K562 (cell line): ENCODE measurements at regions not wholly inside any gene's neighbourhood (a gene's known extent, or its start where the extent isn't known, plus 50 kb on each side); places are given as distances from the start of the nearest gene placed in this dataset.

Experiments
- ATF3 ChIP-seq, 2 experiments: fragments of 450-650 bp in 1 of 2; sonication (generic) in 1 of 2; formaldehyde crosslinking in 1 of 2; IDR thresholded peaks in 1 of 2; conservative IDR thresholded peaks in 1 of 2; 2 replicates each; pipeline versions ENCODE4 v1.6.1 to v1.8.1; 2016 to 2023; ENCODE audit warnings: mild to moderate bottlenecking in 2 of 2, moderate library complexity in 2 of 2, inconsistent platforms in 1 of 2, missing genetic modification reagents in 1 of 2
- BACH1 ChIP-seq: fragments of 200-800 bp; sonication (Bioruptor generic); IDR thresholded peaks from 2 replicates; pipeline ENCODE4 v1.6.1; 2016; ENCODE audit warnings: missing genetic modification characterization, missing compliant biosample characterization
- FOXO4 ChIP-seq: fragments of 450-650 bp; formaldehyde crosslinking; IDR thresholded peaks from 2 replicates; pipeline ENCODE4 v1.4.0; 2020; ENCODE audit warnings: mild to moderate bottlenecking, moderate library complexity
- GTF2E2 ChIP-seq: fragments of 200-800 bp; sonication (Bioruptor generic); IDR thresholded peaks from 2 replicates; pipeline ENCODE4 v1.6.1; 2016; ENCODE audit warnings: missing genetic modification characterization, missing compliant biosample characterization
- HMGXB4 ChIP-seq: sonication (generic); formaldehyde crosslinking; IDR thresholded peaks from 2 replicates; pipeline ENCODE4 v1.8.1; 2023; ENCODE audit warnings: mild to moderate bottlenecking, missing genetic modification reagents
- JUND ChIP-seq, 2 experiments: IDR thresholded peaks; 2 replicates in 1 of 2; 3 replicates in 1 of 2; pipeline ENCODE4 v1.6.1; 2011; ENCODE audit warnings: borderline replicate concordance in 2 of 2, low read depth in 2 of 2, low read length in 2 of 2, improper control_type of control experiment in 1 of 2, missing biosample characterization in 1 of 2, missing genetic modification characterization in 1 of 2, missing genetic modification reagents in 1 of 2
- KDM5B ChIP-seq: fragments of 200-600 bp; sonication (generic); IDR thresholded peaks from 2 replicates; pipeline ENCODE4 v1.6.1; 2012; ENCODE audit warnings: low read depth, mild to moderate bottlenecking, moderate library complexity, low read length, control low read depth, inconsistent platforms; ENCODE audit not compliant: insufficient replicate concordance
- MXI1 ChIP-seq: IDR thresholded peaks from 2 replicates; pipeline ENCODE4 v1.6.1; 2011; ENCODE audit warnings: low read depth, mild to moderate bottlenecking, improper control_type of control experiment, low read length
- POLR2AphosphoS5 ChIP-seq: IDR thresholded peaks from 2 replicates; pipeline ENCODE4 v1.6.1; 2011; ENCODE audit warnings: mild to moderate bottlenecking, low read depth, low read length, moderate library complexity; ENCODE audit not compliant: control insufficient read depth, insufficient read depth
- SMARCB1 ChIP-seq: IDR thresholded peaks from 2 replicates; pipeline ENCODE4 v1.6.1; 2011; ENCODE audit warnings: improper control_type of control experiment, low read depth; ENCODE audit not compliant: insufficient read length
- SP1 ChIP-seq: sonication (generic); formaldehyde crosslinking; IDR thresholded peaks from 2 replicates; pipeline ENCODE4 v1.8.1; 2022; ENCODE audit warnings: mild to moderate bottlenecking, missing genetic modification reagents
- STAG1 ChIP-seq: sonication (generic); formaldehyde crosslinking; IDR thresholded peaks from 2 replicates; pipeline ENCODE4 v1.5.0; 2020; ENCODE audit warnings: missing genetic modification reagents, borderline replicate concordance
- TAF9B ChIP-seq: fragments of 450-650 bp; IDR thresholded peaks from 2 replicates; pipeline ENCODE4 v1.6.1; 2018; ENCODE audit warnings: mild to moderate bottlenecking; ENCODE audit not compliant: partially characterized antibody
- ZBED1 ChIP-seq: IDR thresholded peaks from 2 replicates; pipeline ENCODE4 v1.6.1; 2014
- ZBTB34 ChIP-seq: fragments of 250-450 bp; sonication (Bioruptor Pico); IDR thresholded peaks from 2 replicates; pipeline ENCODE4 v1.8.0; 2021; ENCODE audit warnings: mild to moderate bottlenecking, moderate library complexity
- ZFP91 ChIP-seq: sonication (generic); formaldehyde crosslinking; IDR thresholded peaks from 2 replicates; pipeline ENCODE4 v1.8.0; 2022; ENCODE audit warnings: mild to moderate bottlenecking, missing genetic modification reagents
- ZNF316 ChIP-seq: fragments of 450-650 bp; IDR thresholded peaks from 2 replicates; pipeline ENCODE4 v1.6.1; 2016
- ZNF695 ChIP-seq: fragments of 450-650 bp; formaldehyde crosslinking; IDR thresholded peaks from 2 replicates; pipeline ENCODE4 v1.4.0; 2020; ENCODE audit warnings: mild to moderate bottlenecking, moderate library complexity

GRCh38 chr22:49657275-49657973 is 170.2 kb downstream of the BRD1 start (continued):
- TF ChIP-seq HMGXB4 (CRISPR knock-in tag) (no peak), GTF2E2 (tag) (no peak), ZNF695 (CRISPR knock-in tag) (no peak), JUND (IDR thresholded peaks at IDR 0.05; ENCODE audit: borderline replicate concordance, low read depth, low read length) (no peak; the same call in 1 of the 2 replicates), JUND (tag; IDR thresholded peaks at IDR 0.05; ENCODE audit: borderline replicate concordance, low read depth, low read length) (peak; percentile 22; the same call in 1 of the 3 replicates), BACH1 (no peak), ZBED1 (no peak), ZFP91 (CRISPR knock-in tag) (no peak), TAF9B (peak; percentile 61), ZBTB34 (CRISPR knock-in tag) (no peak), MXI1 (peak; percentile 56; the same call in 1 of the 2 replicates), POLR2AphosphoS5 (peak; percentile 54; the same call in 1 of the 2 replicates), ZNF316 (no peak), KDM5B (peak; percentile 60), FOXO4 (CRISPR knock-in tag) (no peak), SMARCB1 (no peak), STAG1 (CRISPR knock-in tag) (no peak), SP1 (peak; percentile 53; the same call in 1 of the 2 replicates), ATF3 (IDR thresholded peaks at IDR 0.05) (peak; percentile 54), ATF3 (CRISPR knock-in tag; conservative IDR thresholded peaks at IDR 0.05) (no peak)
